Activated CD4-positive, alpha-beta memory T cell treated with anti-CD3 and anti-CD28 coated beads, Interleukin-2, amount 10 ng/mL, durations not matched to agents 7 days and 5 days (primary cell): ENCODE measurements at regions not wholly inside any gene's neighbourhood (a gene's known extent, or its start where the extent isn't known, plus 50 kb on each side); places are given as distances from the start of the nearest gene placed in this dataset.

Experiments
- CTCF ChIA-PET: fragments of 350-600 bp; sonication (Branson Sonifier 250); formaldehyde crosslinking; loops from one replicate; lab custom pipeline; 2021; ENCODE audit warnings: antibody characterized with exemption, inconsistent platforms; lab: Charles Lee
- POLR2A ChIA-PET: fragments of 350-600 bp; sonication (Branson Sonifier 250); formaldehyde crosslinking; loops from one replicate; lab custom pipeline; 2021; ENCODE audit warnings: antibody characterized with exemption; lab: Charles Lee
- DNase-seq: peaks from one replicate; pipeline ENCODE4 v3.0.0-alpha.2; 2020
- H3K27ac Mint-ChIP-seq: one replicate; pipeline ENCODE4 v1.8.0; 2021; ENCODE audit warnings: mild to moderate bottlenecking, mixed read lengths
- H3K27me3 Mint-ChIP-seq: one replicate; pipeline ENCODE4 v1.8.0; 2021; ENCODE audit warnings: mixed read lengths
- H3K36me3 Mint-ChIP-seq: one replicate; pipeline ENCODE4 v1.8.0; 2021; ENCODE audit warnings: low read depth, mixed read lengths
- H3K4me1 Mint-ChIP-seq: one replicate; pipeline ENCODE4 v1.8.0; 2021; ENCODE audit warnings: mixed read lengths
- H3K4me3 Mint-ChIP-seq: one replicate; pipeline ENCODE4 v1.8.0; 2021; ENCODE audit warnings: mild to moderate bottlenecking, mixed read lengths
- H3K9me3 Mint-ChIP-seq: one replicate; pipeline ENCODE4 v1.8.0; 2021; ENCODE audit warnings: mixed read lengths

GRCh38 chr3:146817704-146818103 is 212.6 kb upstream of the PLSCR5 start:
- no peaks in the 10 kb centered on the region for H3K27me3 Mint-ChIP-seq
- no peaks in the 10 kb centered on the region for H3K36me3 Mint-ChIP-seq
- H3K4me3 Mint-ChIP-seq, result no peak overlapping the region
- CTCF ChIA-PET, result no interaction called here
- H3K4me1 Mint-ChIP-seq, result no peaks in the 10 kb centered on the region
- no peaks in the 10 kb centered on the region for H3K9me3 Mint-ChIP-seq
- POLR2A ChIA-PET, result no interaction called here
- DNase-seq, result no peak
- no peak overlapping the region for H3K27ac Mint-ChIP-seq

- Mint-ChIP-seq H3K27ac (no peak overlapping the region), H3K27me3 (no peaks in the 10 kb centered on the region), H3K36me3 (no peaks in the 10 kb centered on the region), H3K4me3 (no peak overlapping the region), H3K9me3 (no peaks in the 10 kb centered on the region), H3K4me1 (no peaks in the 10 kb centered on the region)
- no peak for DNase-seq
- ChIA-PET CTCF (no interaction called here), POLR2A (no interaction called here)
Measured at GRCh38 chr3:146814601-146815315, 209.6 kb upstream of the PLSCR5 start.

GRCh38 chr3:146813496-146813895 is 208.3 kb upstream of the PLSCR5 start:
- Mint-ChIP-seq H3K27me3 (no peaks in the 10 kb centered on the region), H3K4me3 (no peak overlapping the region), H3K27ac (no peak overlapping the region), H3K4me1 (no peaks in the 10 kb centered on the region), H3K36me3 (no peaks in the 10 kb centered on the region), H3K9me3 (no peaks in the 10 kb centered on the region)
- ChIA-PET CTCF (no interaction called here), POLR2A (no interaction called here)
- no peak for DNase-seq

DNA sequence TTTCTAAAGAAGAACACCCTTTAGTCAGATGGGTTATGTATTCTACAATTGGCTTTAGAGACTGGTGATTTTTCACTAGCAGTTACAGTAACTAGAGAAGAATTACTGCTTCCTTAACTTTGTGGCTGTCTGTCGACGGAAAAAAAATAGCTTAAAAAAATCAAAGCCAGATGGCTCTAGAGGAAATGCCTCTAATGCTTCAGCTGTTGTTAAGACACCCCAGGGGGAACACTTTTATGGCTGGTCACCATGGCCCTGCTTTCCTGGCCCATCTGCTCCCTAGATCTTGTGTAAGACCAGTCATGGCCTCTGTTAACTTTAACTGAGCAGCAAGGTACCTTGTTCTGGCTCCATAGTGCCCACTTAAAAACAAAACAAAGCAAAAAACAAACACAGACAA is 198.6 kb upstream of the PLSCR5 start:
- H3K27me3 Mint-ChIP-seq, result no peaks in the 10 kb centered on the region
- POLR2A ChIA-PET, result no interaction called here
- H3K27ac Mint-ChIP-seq, result no peak overlapping the region
- H3K4me1 Mint-ChIP-seq, result no peaks in the 10 kb centered on the region
- no peak for DNase-seq
- H3K36me3 Mint-ChIP-seq, result no peaks in the 10 kb centered on the region
- H3K9me3 Mint-ChIP-seq, result peaks cover 2% of the 10 kb centered on the region
- no peak overlapping the region for H3K4me3 Mint-ChIP-seq
- CTCF ChIA-PET, result no interaction called here

DNA sequence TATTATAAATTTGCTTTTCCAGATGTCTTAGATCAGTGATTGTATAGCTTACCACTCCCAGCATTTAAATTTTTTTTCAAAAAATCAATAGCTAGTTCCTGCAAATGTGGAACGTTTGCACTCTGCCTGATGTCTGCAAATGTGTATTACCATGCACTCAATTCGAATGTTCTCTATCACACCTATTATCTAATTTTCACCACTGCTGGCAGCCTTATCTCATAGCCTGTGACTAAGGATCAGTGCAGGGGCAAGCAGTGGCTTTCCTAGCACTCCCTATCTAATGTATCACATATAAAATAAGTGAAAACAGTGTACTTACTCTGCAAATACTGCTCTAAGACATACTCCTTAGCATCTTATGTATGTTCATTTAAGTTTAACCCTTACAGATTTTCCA is 196.3 kb upstream of the PLSCR5 start:
- CTCF ChIA-PET, result no interaction called here

DNA sequence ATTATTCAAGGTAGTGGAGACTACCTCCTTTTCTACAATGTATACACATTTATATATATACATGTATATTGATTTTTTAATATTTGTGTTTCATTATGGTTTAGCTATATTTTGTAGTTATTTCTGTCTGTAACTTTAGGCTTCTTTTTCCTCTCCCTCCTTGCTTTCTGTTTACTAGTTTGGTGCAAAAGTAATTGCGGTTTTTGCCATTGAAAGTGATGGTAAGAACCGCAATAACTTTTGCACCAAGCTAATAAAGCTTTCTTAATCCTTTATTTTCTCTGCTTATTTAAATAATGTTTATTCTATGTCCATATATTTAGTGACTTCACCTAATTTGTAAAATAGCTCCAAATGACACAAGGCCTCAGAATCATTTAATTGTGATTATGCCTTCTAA is 195.3 kb upstream of the PLSCR5 start:
- H3K4me1 Mint-ChIP-seq, result no peaks in the 10 kb centered on the region
- POLR2A ChIA-PET, result no interaction called here

More for the DNA sequence above, 196.3 kb upstream of the PLSCR5 start:
- peaks cover 2% of the 10 kb centered on the region for H3K9me3 Mint-ChIP-seq
- POLR2A ChIA-PET, result no interaction called here
- no peaks in the 10 kb centered on the region for H3K4me1 Mint-ChIP-seq
- H3K27ac Mint-ChIP-seq, result no peak overlapping the region
- H3K27me3 Mint-ChIP-seq, result no peaks in the 10 kb centered on the region
- no peaks in the 10 kb centered on the region for H3K36me3 Mint-ChIP-seq
- DNase-seq, result no peak
- no peak overlapping the region for H3K4me3 Mint-ChIP-seq

GRCh38 chr3:146796078-146796477 is 190.9 kb upstream of the PLSCR5 start:
- Mint-ChIP-seq H3K4me3 (no peak overlapping the region), H3K27me3 (no peaks in the 10 kb centered on the region), H3K36me3 (no peaks in the 10 kb centered on the region), H3K27ac (no peak overlapping the region), H3K4me1 (no peaks in the 10 kb centered on the region), H3K9me3 (peaks cover 5% of the 10 kb centered on the region)
- ChIA-PET CTCF (no interaction called here), POLR2A (no interaction called here)
- DNase-seq, result no peak

More for the DNA sequence above, 195.3 kb upstream of the PLSCR5 start:
- Mint-ChIP-seq H3K27ac (no peak overlapping the region), H3K4me3 (no peak overlapping the region), H3K27me3 (no peaks in the 10 kb centered on the region), H3K36me3 (no peaks in the 10 kb centered on the region), H3K9me3 (peaks cover 2% of the 10 kb centered on the region)
- CTCF ChIA-PET, result no interaction called here
- DNase-seq, result no peak

DNA sequence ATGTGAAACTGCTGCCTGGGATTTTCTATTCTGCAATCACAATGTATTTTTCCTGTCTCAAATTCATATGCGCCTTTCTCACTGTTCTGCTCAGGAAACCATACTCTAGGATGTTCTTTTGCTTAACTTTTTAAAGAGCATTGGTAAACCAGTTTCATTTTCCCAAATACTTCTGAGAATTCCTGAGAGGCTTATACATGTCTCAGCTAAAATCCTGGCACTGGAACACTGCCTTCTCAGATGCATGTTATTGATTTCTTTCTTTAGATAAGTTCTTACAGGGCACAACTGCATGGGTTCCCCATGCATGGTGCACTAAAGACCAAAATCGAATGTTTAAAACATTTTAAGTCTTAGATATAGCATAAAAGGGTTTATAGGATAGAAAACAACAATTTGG is 178.3 kb upstream of the PLSCR5 start:
- no peaks in the 10 kb centered on the region for H3K36me3 Mint-ChIP-seq
- H3K9me3 Mint-ChIP-seq, result peaks cover 3% of the 10 kb centered on the region
- no peak overlapping the region for H3K4me3 Mint-ChIP-seq
- CTCF ChIA-PET, result no interaction called here
- no peaks in the 10 kb centered on the region for H3K4me1 Mint-ChIP-seq
- no peaks in the 10 kb centered on the region for H3K27me3 Mint-ChIP-seq
- no peak for DNase-seq
- no peak overlapping the region for H3K27ac Mint-ChIP-seq
- POLR2A ChIA-PET, result no interaction called here

- no peak overlapping the region for H3K27ac Mint-ChIP-seq
- no peaks in the 10 kb centered on the region for H3K9me3 Mint-ChIP-seq
- H3K4me1 Mint-ChIP-seq, result no peaks in the 10 kb centered on the region
- no peaks in the 10 kb centered on the region for H3K36me3 Mint-ChIP-seq
- H3K27me3 Mint-ChIP-seq, result no peaks in the 10 kb centered on the region
- no peak overlapping the region for H3K4me3 Mint-ChIP-seq
- ChIA-PET CTCF (no interaction called here), POLR2A (no interaction called here)
- no peak for DNase-seq
Measured at GRCh38 chr3:146781606-146782005, 176.5 kb upstream of the PLSCR5 start.

DNA sequence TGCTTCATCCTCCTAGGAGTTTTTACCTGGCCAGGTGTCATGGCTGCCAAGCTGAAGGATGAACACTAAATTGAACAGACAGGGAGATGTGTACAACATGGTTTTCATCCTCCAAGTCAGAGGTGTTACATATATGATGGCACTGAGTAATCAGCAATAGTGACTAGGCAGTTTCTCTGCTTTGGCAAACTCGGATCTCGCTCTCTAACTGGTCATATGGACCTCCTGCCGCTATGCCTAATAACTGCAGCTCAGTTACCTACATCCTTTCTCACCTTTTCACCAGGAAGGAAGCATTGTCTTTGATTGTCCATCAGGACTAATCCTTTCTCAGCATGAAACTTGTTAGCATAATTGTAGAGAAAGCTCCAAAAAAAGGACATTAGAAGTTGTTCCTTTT is 175.9 kb upstream of the PLSCR5 start:
- no peak overlapping the region for H3K4me3 Mint-ChIP-seq
- no peaks in the 10 kb centered on the region for H3K9me3 Mint-ChIP-seq
- DNase-seq, result no peak
- H3K4me1 Mint-ChIP-seq, result no peaks in the 10 kb centered on the region
- POLR2A ChIA-PET, result no interaction called here
- no peak overlapping the region for H3K27ac Mint-ChIP-seq
- H3K27me3 Mint-ChIP-seq, result no peaks in the 10 kb centered on the region
- CTCF ChIA-PET, result no interaction called here
- no peaks in the 10 kb centered on the region for H3K36me3 Mint-ChIP-seq

DNA sequence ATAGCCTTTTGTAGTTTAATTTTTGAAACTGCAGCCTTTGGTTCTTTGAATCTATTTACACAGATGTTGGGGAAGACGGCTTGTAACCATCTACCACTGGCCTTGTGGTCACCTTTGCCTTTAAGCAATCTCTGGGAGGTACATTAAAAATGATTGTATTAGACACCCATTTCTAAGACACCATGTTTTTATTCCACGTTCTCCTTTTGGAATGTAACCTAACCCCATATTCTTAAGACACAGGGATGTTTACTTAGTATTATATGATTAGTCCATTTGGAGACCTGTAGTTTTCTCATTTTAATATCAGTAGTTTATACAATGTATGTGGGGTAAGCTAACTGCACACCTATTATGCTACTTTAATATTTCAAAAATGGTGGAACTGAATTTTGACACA is 175.1 kb upstream of the PLSCR5 start:
- Mint-ChIP-seq H3K4me1 (no peaks in the 10 kb centered on the region), H3K27me3 (no peaks in the 10 kb centered on the region), H3K27ac (no peak overlapping the region), H3K9me3 (no peaks in the 10 kb centered on the region), H3K4me3 (no peak overlapping the region), H3K36me3 (no peaks in the 10 kb centered on the region)
- POLR2A ChIA-PET, result no interaction called here
- no peak for DNase-seq
- CTCF ChIA-PET, result no interaction called here

DNA sequence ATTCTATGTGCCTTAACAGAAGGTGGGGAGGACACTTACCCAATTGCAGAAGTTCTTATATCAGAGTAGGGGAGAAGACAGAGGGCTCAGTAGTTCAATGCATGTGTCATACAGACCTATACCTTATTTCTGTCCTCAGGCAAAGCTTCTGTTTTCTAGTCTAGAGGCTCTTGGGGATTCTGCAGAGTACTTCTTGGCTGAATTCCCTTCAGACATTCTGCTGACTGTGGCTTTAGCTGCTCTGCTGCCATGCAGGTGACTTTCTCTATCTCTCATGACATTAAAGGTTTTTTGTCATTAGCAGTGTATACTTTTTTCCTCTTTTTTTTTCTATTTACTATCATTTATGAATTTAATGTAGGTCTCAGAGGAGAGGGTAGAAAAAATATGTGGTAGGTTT is 172.8 kb upstream of the PLSCR5 start:
- H3K4me1 Mint-ChIP-seq, result no peaks in the 10 kb centered on the region
- H3K36me3 Mint-ChIP-seq, result no peaks in the 10 kb centered on the region
- no peak overlapping the region for H3K4me3 Mint-ChIP-seq
- H3K27ac Mint-ChIP-seq, result no peak overlapping the region
- ChIA-PET CTCF (no interaction called here), POLR2A (no interaction called here)
- no peaks in the 10 kb centered on the region for H3K9me3 Mint-ChIP-seq
- no peaks in the 10 kb centered on the region for H3K27me3 Mint-ChIP-seq
- DNase-seq, result no peak

DNA sequence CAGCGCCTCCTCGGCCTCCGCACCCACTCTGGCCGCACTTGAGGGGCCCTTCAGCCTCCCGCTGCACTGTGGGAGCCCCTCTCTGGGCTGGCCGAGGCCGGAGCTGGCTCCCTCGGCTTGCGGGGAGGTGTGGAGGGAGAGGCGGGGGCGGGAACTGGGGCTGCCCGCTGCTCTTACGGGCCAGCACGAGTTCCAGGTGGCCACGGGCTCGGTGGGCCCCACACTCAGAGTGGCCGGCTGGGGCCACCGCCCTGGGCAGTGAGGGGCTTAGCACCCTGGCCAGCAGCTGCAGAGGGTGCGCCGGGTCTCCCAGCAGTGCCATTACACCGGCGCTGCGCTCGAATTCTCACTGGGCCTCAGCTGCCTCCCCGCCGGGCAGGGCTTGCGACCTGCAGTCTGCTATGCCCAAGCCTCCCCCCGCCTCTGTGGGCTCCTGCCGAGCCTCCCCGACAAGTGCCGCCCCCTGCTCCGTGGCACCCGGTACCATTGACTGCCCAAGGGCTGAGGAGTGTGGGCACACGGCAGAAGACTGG is 167.1 kb upstream of the PLSCR5 start:
- H3K9me3 Mint-ChIP-seq, result peaks cover 4% of the 10 kb centered on the region
- H3K27ac Mint-ChIP-seq, result no peak overlapping the region
- H3K27me3 Mint-ChIP-seq, result no peaks in the 10 kb centered on the region
- no peak for DNase-seq
- ChIA-PET POLR2A (no interaction called here), CTCF (no interaction called here)
- no peaks in the 10 kb centered on the region for H3K4me1 Mint-ChIP-seq
- no peak overlapping the region for H3K4me3 Mint-ChIP-seq
- H3K36me3 Mint-ChIP-seq, result no peaks in the 10 kb centered on the region

GRCh38 chr3:146770881-146771280 is 165.7 kb upstream of the PLSCR5 start:
- H3K36me3 Mint-ChIP-seq, result no peaks in the 10 kb centered on the region
- peaks cover 4% of the 10 kb centered on the region for H3K9me3 Mint-ChIP-seq
- H3K4me3 Mint-ChIP-seq, result no peak overlapping the region
- CTCF ChIA-PET, result no interaction called here
- no peaks in the 10 kb centered on the region for H3K4me1 Mint-ChIP-seq
- POLR2A ChIA-PET, result no interaction called here
- H3K27me3 Mint-ChIP-seq, result no peaks in the 10 kb centered on the region
- DNase-seq, result no peak
- H3K27ac Mint-ChIP-seq, result no peak overlapping the region
